Neural crest cell (in vitro differentiated cells): ENCODE measurements at regions not wholly inside any gene's neighbourhood (a gene's known extent, or its start where the extent isn't known, plus 50 kb on each side); places are given as distances from the start of the nearest gene placed in this dataset.

Experiments
- DNase-seq: peaks from one replicate; pipeline ENCODE4 v3.0.0; 2021; ENCODE audit warnings: low read depth, mixed read lengths, low spot score
- H3K27ac Mint-ChIP-seq: one replicate; pipeline ENCODE4 v1.8.0; 2021; ENCODE audit warnings: mild to moderate bottlenecking, mixed read lengths; ENCODE audit not compliant: unreplicated experiment
- H3K27me3 Mint-ChIP-seq: 2 replicates; pipeline ENCODE4 v1.8.0; 2021; ENCODE audit warnings: low read depth, mild to moderate bottlenecking, mixed read lengths
- H3K36me3 Mint-ChIP-seq: 2 replicates; pipeline ENCODE4 v1.8.0; 2021; ENCODE audit warnings: low read depth, mild to moderate bottlenecking, mixed read lengths
- H3K4me1 Mint-ChIP-seq: 2 replicates; pipeline ENCODE4 v1.8.0; 2021; ENCODE audit warnings: mixed read lengths
- H3K4me3 Mint-ChIP-seq: one replicate; pipeline ENCODE4 v1.8.0; 2021; ENCODE audit warnings: mild to moderate bottlenecking, mixed read lengths
- H3K9me3 Mint-ChIP-seq: 2 replicates; pipeline ENCODE4 v1.8.0; 2021; ENCODE audit warnings: mixed read lengths
- CTCF ChIP-seq: fragments of 200-600 bp; sonication (generic); conservative IDR thresholded peaks from 2 replicates; pipeline ENCODE4 v1.5.0; 2021; ENCODE audit warnings: antibody characterized with exemption, mild to moderate bottlenecking

DNA sequence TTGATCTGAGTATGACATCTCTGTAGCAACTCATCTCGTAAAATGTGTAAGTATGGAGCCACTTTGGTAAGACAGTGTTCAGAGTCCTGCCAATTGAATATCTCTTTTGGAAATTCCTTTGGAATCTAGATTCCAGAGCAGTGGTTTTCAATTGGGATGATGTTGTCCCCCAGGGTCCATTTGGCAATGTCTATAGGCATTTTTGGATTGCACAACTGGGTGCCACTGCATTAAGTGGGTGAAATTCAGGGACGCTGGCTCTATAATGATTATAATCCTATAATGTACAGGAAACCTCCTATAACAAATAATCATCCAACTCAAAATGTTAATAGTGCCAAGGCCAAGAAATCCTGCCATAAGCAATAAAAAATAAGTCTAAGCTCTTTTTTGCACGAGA lies 404.8 kb upstream of the RAG2 start:
- Mint-ChIP-seq H3K9me3 (no peaks in the 10 kb centered on the region), H3K27ac (no peak overlapping the region), H3K4me1 (no peaks in the 10 kb centered on the region), H3K27me3 (no peaks in the 10 kb centered on the region), H3K4me3 (no peak overlapping the region), H3K36me3 (no peaks in the 10 kb centered on the region)
- DNase-seq: no peak
- TF ChIP-seq CTCF: no peak

DNA sequence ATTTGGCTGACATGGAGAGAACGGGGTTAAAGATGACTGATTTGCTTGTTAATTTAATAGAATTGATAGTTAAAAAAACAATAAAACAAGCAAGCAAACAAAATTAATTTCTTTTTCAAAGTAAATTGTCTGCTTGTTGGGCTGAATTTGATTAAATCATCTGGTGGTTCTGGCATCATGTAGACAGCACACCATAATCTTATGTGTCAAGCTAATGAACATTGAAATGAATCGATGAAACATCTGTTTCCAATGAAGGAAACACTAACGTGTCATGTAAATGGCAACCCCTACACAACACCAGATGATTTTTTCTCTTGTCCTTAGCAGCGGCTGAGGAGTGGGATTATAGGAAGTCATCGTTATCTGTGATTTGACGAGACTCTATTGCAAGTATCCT lies 399.6 kb upstream of the RAG2 start:
- no peak overlapping the region for H3K27ac Mint-ChIP-seq
- no peak overlapping the region for H3K4me3 Mint-ChIP-seq
- no peaks in the 10 kb centered on the region for H3K4me1 Mint-ChIP-seq
- H3K9me3 Mint-ChIP-seq: peaks cover 6% of the 10 kb centered on the region
- H3K36me3 Mint-ChIP-seq: no peaks in the 10 kb centered on the region
- no peak for TF ChIP-seq CTCF
- no peaks in the 10 kb centered on the region for H3K27me3 Mint-ChIP-seq
- no peak for DNase-seq

DNA sequence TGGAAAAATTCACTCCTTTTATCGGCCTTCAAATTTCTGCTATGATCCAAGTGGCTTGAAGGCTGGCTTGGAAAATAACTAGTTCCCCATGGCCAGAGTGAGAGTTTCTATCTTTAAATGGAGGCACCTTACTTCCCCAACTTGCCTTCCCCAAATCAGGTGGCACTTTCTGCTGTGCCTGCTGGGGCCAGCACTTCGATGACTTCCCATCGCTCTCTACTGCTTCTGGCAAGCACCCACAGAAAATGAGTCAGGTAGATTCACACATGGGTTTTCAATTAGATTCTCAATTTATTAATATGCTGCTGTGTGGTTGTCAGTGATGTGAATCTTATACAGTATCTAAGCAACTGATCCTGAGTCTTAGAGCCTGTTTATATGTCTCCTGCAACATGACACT lies 398.8 kb upstream of the RAG2 start:
- peaks cover 6% of the 10 kb centered on the region for H3K9me3 Mint-ChIP-seq
- no peak for DNase-seq
- no peak overlapping the region for H3K4me3 Mint-ChIP-seq
- H3K4me1 Mint-ChIP-seq: no peaks in the 10 kb centered on the region
- no peaks in the 10 kb centered on the region for H3K27me3 Mint-ChIP-seq
- H3K36me3 Mint-ChIP-seq: no peaks in the 10 kb centered on the region
- no peak overlapping the region for H3K27ac Mint-ChIP-seq
- no peak for TF ChIP-seq CTCF

DNA sequence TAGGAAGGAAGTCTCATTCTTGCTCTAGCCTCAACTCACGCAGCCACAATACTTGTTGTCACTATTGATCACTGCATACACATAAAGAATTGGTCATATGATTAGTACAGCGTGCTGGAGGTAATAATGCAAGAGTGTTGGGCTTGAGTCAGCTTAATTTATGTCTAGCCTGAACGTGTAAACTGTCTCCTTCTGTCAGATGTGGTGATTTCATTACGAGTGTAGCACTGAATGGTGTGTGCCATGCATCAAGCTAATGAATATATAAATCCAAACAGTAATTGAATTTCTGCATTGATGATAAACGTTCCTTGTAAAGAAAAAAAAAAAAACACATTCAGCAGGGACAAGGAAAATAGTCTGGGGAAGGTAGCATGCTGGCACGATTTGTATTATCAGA lies 396.2 kb upstream of the RAG2 start:
- DNase-seq: no peak
- Mint-ChIP-seq H3K9me3 (peaks cover 6% of the 10 kb centered on the region), H3K27ac (no peak overlapping the region), H3K27me3 (no peaks in the 10 kb centered on the region), H3K36me3 (no peaks in the 10 kb centered on the region), H3K4me3 (no peak overlapping the region), H3K4me1 (no peaks in the 10 kb centered on the region)
- TF ChIP-seq CTCF: no peak

DNA sequence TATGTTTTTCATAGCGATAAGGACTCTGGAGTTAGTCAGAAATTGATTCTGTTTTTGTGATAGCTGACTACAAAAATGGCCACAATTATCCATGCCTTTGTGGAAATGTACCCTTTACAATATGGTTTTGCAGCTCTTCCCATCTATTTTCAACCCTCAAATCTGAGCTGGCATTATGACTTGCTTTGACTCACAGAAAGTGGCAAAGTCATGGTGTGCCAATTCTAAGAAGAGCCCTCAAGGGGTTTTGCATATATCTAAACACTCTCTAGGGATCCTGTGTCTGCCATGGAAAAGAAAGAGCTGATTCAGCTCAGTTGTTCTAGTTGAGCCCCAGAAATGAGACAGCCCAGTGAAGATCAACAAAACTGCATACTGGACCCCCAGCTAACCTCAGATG lies 390.5 kb upstream of the RAG2 start:
- peaks cover 4% of the 10 kb centered on the region for H3K9me3 Mint-ChIP-seq
- H3K4me3 Mint-ChIP-seq: no peak overlapping the region

More for the DNA sequence above, 390.5 kb upstream of the RAG2 start:
- H3K36me3 Mint-ChIP-seq: no peaks in the 10 kb centered on the region
- H3K4me1 Mint-ChIP-seq: no peaks in the 10 kb centered on the region
- H3K27ac Mint-ChIP-seq: no peak overlapping the region
- no peaks in the 10 kb centered on the region for H3K27me3 Mint-ChIP-seq
- TF ChIP-seq CTCF: no peak
- DNase-seq: no peak
